Left lung (tissue), 4 donors: ENCODE measurements at regions not wholly inside any gene's neighbourhood (a gene's known extent, or its start where the extent isn't known, plus 50 kb on each side); places are given as distances from the start of the nearest gene placed in this dataset.
"Not testable (repeated sequence)": the region's sequence is repeated elsewhere in the genome, so short reads cannot be mapped to it uniquely, and the experiment has no call there.

Experiments
- ATAC-seq: fragments of 200-7000 bp; cut with Tn5 transposase; one replicate; pipeline ENCODE4 v1.9.1; 2020; ENCODE audit warnings: moderate library complexity
- DNase-seq, 4 donors: peaks; one replicate each; pipeline ENCODE4 v3.0.0-alpha.2; 2013 to 2020
- H3K27ac ChIP-seq, 2 donors: fragments of 200-600 bp; sonication (generic) in 1 of 2; one replicate each; pipeline versions ENCODE4 v1.5.0 to v1.8.0; 2020 to 2021
- H3K27me3 ChIP-seq, 2 donors: fragments of 200-600 bp; sonication (generic) in 1 of 2; one replicate each; pipeline versions ENCODE4 v1.5.0 to v1.8.0; 2020 to 2021
- H3K36me3 ChIP-seq, 2 donors: fragments of 200-600 bp; sonication (generic) in 1 of 2; one replicate each; pipeline versions ENCODE4 v1.5.0 to v1.8.0; 2020 to 2021
- H3K4me1 ChIP-seq, 2 donors: fragments of 200-600 bp; one replicate each; pipeline ENCODE4 v1.8.0; 2021
- H3K4me3 ChIP-seq, 2 donors: fragments of 200-600 bp; sonication (generic) in 1 of 2; one replicate each; pipeline versions ENCODE4 v1.5.0 to v1.8.0; 2020 to 2021; ENCODE audit warnings: mild to moderate bottlenecking in 1 of 2
- H3K9me3 ChIP-seq, 2 donors: fragments of 200-600 bp; sonication (generic) in 1 of 2; one replicate each; pipeline versions ENCODE4 v1.5.0 to v1.8.0; 2020 to 2021
- intact Hi-C, 2 donors: fragments of 100-400 bp; cut with DNase I; formaldehyde crosslinking; loops; one replicate each; pipeline versions ENCODE4 v1.11.2 to v1.14.2; 2022
- TF ChIP-seq, protein P1 (sequence below), 2 donors: fragments of 200-600 bp; sonication (generic) in 1 of 2; IDR thresholded peaks; one replicate each; pipeline versions ENCODE4 v1.5.0 to v1.8.0; 2021; ENCODE audit warnings: antibody characterized with exemption in 2 of 2
- donor health status: DM: no; HTN: yes; CAD: no.
- donor health status: DM: no; HTN: no; CAD: no.

DNA sequence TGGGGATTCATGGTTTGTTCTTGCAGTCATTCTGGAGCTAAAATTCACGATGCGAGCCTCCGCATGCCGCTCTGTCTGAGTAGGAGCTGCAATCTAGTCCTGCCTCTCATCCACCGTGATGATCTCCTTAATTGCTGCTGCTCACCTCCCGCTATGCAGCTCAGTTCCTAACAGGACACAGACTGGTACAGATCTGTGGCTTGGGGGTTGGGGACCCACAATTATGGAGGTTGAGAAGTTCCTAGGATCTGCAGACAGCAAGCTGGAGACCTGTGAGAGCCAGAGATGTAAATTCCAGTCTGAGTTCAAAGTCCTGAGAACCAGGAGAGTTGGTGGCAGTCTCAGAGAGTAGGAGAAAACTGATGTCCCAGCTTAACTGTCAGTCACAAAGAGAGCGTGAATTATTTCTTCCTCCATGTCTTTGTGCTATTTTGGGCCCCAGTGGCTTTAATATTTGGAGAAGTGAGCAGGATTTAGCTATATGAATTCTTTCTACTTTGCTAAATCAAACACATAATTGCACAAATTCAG is 378.7 kb upstream of the MAN1A1 start:
- no peak overlapping the region for H3K4me3 ChIP-seq
- no peak for ATAC-seq

GRCh38 chr6:119727504-119728219 is 378.1 kb upstream of the MAN1A1 start:
- intact Hi-C loops, result no loop called here
- no peak overlapping the region for H3K4me3 ChIP-seq
- DNase-seq, result peak in 1 of 4 donors; percentile 11
- no peak for ATAC-seq
- H3K4me1 ChIP-seq, result no peaks in the 10 kb centered on the region
- no peaks in the 10 kb centered on the region for H3K36me3 ChIP-seq
- H3K27ac ChIP-seq, result no peak overlapping the region
- no peaks in the 10 kb centered on the region for H3K27me3 ChIP-seq
- TF ChIP-seq, protein P1, sequence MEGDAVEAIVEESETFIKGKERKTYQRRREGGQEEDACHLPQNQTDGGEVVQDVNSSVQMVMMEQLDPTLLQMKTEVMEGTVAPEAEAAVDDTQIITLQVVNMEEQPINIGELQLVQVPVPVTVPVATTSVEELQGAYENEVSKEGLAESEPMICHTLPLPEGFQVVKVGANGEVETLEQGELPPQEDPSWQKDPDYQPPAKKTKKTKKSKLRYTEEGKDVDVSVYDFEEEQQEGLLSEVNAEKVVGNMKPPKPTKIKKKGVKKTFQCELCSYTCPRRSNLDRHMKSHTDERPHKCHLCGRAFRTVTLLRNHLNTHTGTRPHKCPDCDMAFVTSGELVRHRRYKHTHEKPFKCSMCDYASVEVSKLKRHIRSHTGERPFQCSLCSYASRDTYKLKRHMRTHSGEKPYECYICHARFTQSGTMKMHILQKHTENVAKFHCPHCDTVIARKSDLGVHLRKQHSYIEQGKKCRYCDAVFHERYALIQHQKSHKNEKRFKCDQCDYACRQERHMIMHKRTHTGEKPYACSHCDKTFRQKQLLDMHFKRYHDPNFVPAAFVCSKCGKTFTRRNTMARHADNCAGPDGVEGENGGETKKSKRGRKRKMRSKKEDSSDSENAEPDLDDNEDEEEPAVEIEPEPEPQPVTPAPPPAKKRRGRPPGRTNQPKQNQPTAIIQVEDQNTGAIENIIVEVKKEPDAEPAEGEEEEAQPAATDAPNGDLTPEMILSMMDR (IDR thresholded peaks at IDR 0.05), result no peak
- H3K9me3 ChIP-seq, result peaks cover 0 to 2% of the 10 kb centered on the region in 2 donors

More for the DNA sequence above, 378.7 kb upstream of the MAN1A1 start:
- intact Hi-C loops, result no loop called here
- Histone ChIP-seq H3K27ac (no peak overlapping the region), H3K36me3 (no peaks in the 10 kb centered on the region), H3K9me3 (peaks cover 0 to 2% of the 10 kb centered on the region in 2 donors), H3K4me1 (no peaks in the 10 kb centered on the region), H3K27me3 (no peaks in the 10 kb centered on the region)
- peak in 1 of 4 donors; percentile 10 for DNase-seq
- TF ChIP-seq, protein P1 (IDR thresholded peaks at IDR 0.05), result no peak

GRCh38 chr6:119726912-119727311 is 377.4 kb upstream of the MAN1A1 start:
- H3K4me1 ChIP-seq, DNase-seq, H3K27me3 ChIP-seq, H3K27ac ChIP-seq, ATAC-seq, H3K4me3 ChIP-seq, H3K9me3 ChIP-seq, intact Hi-C loops, H3K36me3 ChIP-seq: not testable (repeated sequence)

- Histone ChIP-seq H3K9me3 (peaks cover 0 to 2% of the 10 kb centered on the region in 2 donors), H3K36me3 (no peaks in the 10 kb centered on the region), H3K27me3 (no peaks in the 10 kb centered on the region), H3K27ac (no peak overlapping the region), H3K4me1 (no peaks in the 10 kb centered on the region), H3K4me3 (no peak overlapping the region)
- ATAC-seq, result no peak
- no peak for DNase-seq
- TF ChIP-seq, protein P1 (IDR thresholded peaks at IDR 0.05), result no peak
- intact Hi-C loops, result no loop called here
Observed at GRCh38 chr6:119726086-119726485, 376.5 kb upstream of the MAN1A1 start.

DNA sequence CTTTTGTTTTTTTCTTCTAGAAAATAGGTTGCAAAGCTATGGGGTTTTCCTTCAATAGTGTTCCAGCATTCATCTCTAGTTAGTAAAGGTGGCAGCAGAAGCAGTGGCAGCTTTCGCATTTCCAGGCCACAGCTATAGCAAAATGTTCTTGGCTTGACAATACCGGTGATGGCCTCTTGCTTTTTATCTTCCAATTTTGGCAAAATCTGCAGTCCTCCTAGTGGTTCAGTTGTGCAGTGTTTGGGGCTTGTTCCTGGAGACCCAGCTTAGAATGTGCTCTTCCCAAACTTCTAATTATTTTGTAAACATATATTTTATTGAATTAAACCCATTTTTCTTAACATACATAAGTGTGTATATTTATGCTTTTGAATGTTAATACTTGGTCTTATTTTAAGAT is 370.6 kb upstream of the MAN1A1 start:
- DNase-seq (no peak), ATAC-seq (no peak)
- Histone ChIP-seq H3K27ac (no peak overlapping the region), H3K36me3 (no peaks in the 10 kb centered on the region), H3K4me3 (no peak overlapping the region), H3K9me3 (peaks cover 0 to 2% of the 10 kb centered on the region in 2 donors), H3K27me3 (no peaks in the 10 kb centered on the region), H3K4me1 (no peaks in the 10 kb centered on the region)
- intact Hi-C loops, result no loop called here
- TF ChIP-seq, protein P1 (IDR thresholded peaks at IDR 0.05), result no peak
